ENCODE measurements at regions not wholly inside any gene's neighbourhood (a gene's known extent, or its start where the extent isn't known, plus 50 kb on each side); places are given as distances from the start of the nearest gene placed in this dataset.
A peak's percentile ranks its signal among the peaks of the same experiment; 100 is the strongest.

- no peak for DNase-seq
- intact Hi-C loops (cut with DNase I; ENCODE audit: low total_unique reads): no loop called here
- TF ChIP-seq CTCF (IDR thresholded peaks at IDR 0.05): no peak
- no peaks in the 10 kb centered on the region for H3K36me3 ChIP-seq
- H3K4me3 ChIP-seq: no peak overlapping the region
- H3K27ac ChIP-seq: no peak overlapping the region
- peaks cover 0 to 15% (median 6%) of the 10 kb centered on the region in 4 donors for H3K4me1 ChIP-seq
- H3K27me3 ChIP-seq: no peaks in the 10 kb centered on the region
- H3K9me3 ChIP-seq: no peaks in the 10 kb centered on the region
Observed at GRCh38 chr6:19299129-19299528, 538.0 kb upstream of the ID4 start.

GRCh38 chr6:19301980-19302379, 535.2 kb upstream of the ID4 start:
- Histone ChIP-seq H3K27ac (no peak overlapping the region), H3K27me3 (no peaks in the 10 kb centered on the region), H3K9me3 (no peaks in the 10 kb centered on the region), H3K4me1 (peaks cover 0 to 18% (median 6%) of the 10 kb centered on the region in 4 donors), H3K4me3 (no peak overlapping the region), H3K36me3 (no peaks in the 10 kb centered on the region)
- intact Hi-C loops (cut with DNase I; ENCODE audit: low total_unique reads): no loop called here
- no peak for DNase-seq
- TF ChIP-seq CTCF (IDR thresholded peaks at IDR 0.05): no peak

- Histone ChIP-seq H3K4me1 (peaks cover 0 to 18% (median 6%) of the 10 kb centered on the region in 4 donors), H3K27ac (peak overlapping the region; percentile 67 to 75), H3K4me3 (peak overlapping the region in 1 of 2 donors; percentile 2), H3K27me3 (no peaks in the 10 kb centered on the region), H3K9me3 (no peaks in the 10 kb centered on the region), H3K36me3 (no peaks in the 10 kb centered on the region)
- DNase-seq: peak in 1 of 2 donors; percentile 69
- no peak for TF ChIP-seq CTCF (IDR thresholded peaks at IDR 0.05)
- intact Hi-C loops (cut with DNase I; ENCODE audit: low total_unique reads): no loop called here
Observed at GRCh38 chr6:19303383-19303782, 533.8 kb upstream of the ID4 start.

- no peak overlapping the region for H3K27ac ChIP-seq
- H3K36me3 ChIP-seq: no peaks in the 10 kb centered on the region
- no peaks in the 10 kb centered on the region for H3K9me3 ChIP-seq
- no peaks in the 10 kb centered on the region for H3K27me3 ChIP-seq
- no peaks in the 10 kb centered on the region for H3K4me1 ChIP-seq
- intact Hi-C loops (cut with DNase I; ENCODE audit: low total_unique reads): no loop called here
- DNase-seq: no peak
- no peak overlapping the region for H3K4me3 ChIP-seq
- no peak for TF ChIP-seq CTCF (IDR thresholded peaks at IDR 0.05)
Observed at GRCh38 chr6:19309661-19310060, 527.5 kb upstream of the ID4 start.

GRCh38 chr6:19311786-19312185, 525.4 kb upstream of the ID4 start:
- no peaks in the 10 kb centered on the region for H3K27me3 ChIP-seq
- no peaks in the 10 kb centered on the region for H3K9me3 ChIP-seq
- H3K27ac ChIP-seq: no peak overlapping the region
- H3K4me3 ChIP-seq: no peak overlapping the region
- no peaks in the 10 kb centered on the region for H3K36me3 ChIP-seq
- no peak for DNase-seq
- H3K4me1 ChIP-seq: no peaks in the 10 kb centered on the region
- intact Hi-C loops (cut with DNase I; ENCODE audit: low total_unique reads): no loop called here
- TF ChIP-seq CTCF (IDR thresholded peaks at IDR 0.05): no peak

Measured in tibial artery (tissue), 4 donors.